ENCODE measurements at regions not wholly inside any gene's neighbourhood (a gene's known extent, or its start where the extent isn't known, plus 50 kb on each side); places are given as distances from the start of the nearest gene placed in this dataset.

DNA sequence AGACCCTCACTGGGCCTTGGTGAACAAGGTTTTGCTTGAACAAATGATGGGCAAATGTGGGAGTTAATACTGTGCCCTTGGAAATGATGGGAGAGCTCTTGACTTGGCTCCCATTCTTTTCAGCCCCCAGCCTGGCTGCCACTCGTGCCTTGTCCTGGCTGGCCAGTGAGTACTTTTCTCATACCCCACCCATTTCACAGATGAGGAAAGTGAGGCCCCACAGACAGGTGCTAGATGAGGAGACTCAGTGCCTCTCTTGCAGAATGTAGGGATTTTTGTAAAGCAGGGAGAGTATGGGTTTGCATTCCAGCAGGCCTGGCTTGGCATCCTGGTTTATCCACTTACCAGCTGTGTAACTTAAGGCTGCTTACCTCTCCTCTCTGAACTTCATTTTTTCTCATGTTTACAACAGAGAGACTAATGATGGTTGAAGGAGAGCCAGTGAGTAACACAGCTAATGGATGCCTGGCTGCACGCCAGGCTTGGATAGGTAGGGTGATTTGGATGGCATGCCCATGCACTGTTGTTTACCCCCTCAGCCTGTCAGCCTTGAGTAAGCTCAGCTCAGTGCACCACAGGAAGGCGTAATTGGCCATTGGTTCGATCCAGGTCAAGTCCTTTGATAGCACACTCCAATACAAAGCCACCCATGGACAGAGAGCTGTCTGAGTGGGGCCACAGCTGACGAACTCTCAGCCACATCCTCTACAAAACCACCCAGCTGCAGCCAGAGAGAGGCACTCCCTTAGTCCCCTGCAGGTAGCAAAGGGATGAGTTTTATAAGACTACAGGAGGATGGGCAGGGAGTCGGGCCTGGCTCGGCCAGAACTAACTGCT is 436.8 kb downstream of the RPS24 start:
- Histone ChIP-seq H3K27me3 (replicated peaks; ENCODE audit: insufficient read depth, low read depth, low read length, poor library complexity) (no peaks in the 10 kb centered on the region), H3K4me1 (ENCODE audit: insufficient read depth, low read length, poor library complexity, severe bottlenecking) (no peaks in the 10 kb centered on the region), H3K9me3 (ENCODE audit: low read depth, low read length, poor library complexity, severe bottlenecking) (no peaks in the 10 kb centered on the region), H3K27ac (ENCODE audit: low read depth, low read length, poor library complexity, severe bottlenecking) (no peak overlapping the region), H3K36me3 (ENCODE audit: insufficient read depth, low read length, poor library complexity, severe bottlenecking) (no peaks in the 10 kb centered on the region), H3K4me3 (ENCODE audit: low read depth, low read length, poor library complexity, severe bottlenecking) (no peak overlapping the region)
- intact Hi-C loops (cut with micrococcal nuclease; ENCODE audit: unreplicated experiment): no loop called here
- TF ChIP-seq EZH2 (IDR thresholded peaks at IDR 0.05; ENCODE audit: borderline replicate concordance, low read depth, low read length, poor library complexity, severe bottlenecking): no peak
- TF ChIP-seq, protein P1, sequence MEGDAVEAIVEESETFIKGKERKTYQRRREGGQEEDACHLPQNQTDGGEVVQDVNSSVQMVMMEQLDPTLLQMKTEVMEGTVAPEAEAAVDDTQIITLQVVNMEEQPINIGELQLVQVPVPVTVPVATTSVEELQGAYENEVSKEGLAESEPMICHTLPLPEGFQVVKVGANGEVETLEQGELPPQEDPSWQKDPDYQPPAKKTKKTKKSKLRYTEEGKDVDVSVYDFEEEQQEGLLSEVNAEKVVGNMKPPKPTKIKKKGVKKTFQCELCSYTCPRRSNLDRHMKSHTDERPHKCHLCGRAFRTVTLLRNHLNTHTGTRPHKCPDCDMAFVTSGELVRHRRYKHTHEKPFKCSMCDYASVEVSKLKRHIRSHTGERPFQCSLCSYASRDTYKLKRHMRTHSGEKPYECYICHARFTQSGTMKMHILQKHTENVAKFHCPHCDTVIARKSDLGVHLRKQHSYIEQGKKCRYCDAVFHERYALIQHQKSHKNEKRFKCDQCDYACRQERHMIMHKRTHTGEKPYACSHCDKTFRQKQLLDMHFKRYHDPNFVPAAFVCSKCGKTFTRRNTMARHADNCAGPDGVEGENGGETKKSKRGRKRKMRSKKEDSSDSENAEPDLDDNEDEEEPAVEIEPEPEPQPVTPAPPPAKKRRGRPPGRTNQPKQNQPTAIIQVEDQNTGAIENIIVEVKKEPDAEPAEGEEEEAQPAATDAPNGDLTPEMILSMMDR (conservative IDR thresholded peaks at IDR 0.05; ENCODE audit: low read depth, low read length): no peak
- no peak for DNase-seq (ENCODE audit: low spot score)
- BruUV-seq (replicated peaks): no TSS peak
- ChIA-PET CTCF (no interaction called here), POLR2A (ENCODE audit: low non-redundant PET) (no interaction called here)

DNA sequence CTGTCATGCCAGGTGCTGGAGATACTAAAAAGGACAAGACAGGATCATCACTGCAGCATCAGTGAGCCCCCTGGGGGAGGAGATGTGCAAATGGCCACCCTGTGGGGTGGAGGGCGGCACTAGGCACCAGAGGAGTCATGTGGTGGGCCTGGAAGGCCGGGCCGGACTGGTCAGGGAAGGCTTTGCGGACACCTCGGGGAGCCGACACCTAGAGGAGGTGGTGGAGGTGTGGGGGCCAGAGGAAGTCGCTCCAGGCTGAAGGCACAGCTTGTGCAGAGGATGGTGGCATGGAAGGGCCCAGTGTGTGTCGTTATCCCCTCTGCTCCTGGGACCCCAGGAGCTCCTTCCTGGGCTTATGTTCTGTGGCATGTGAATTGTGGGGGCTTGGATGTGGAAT is 437.7 kb downstream of the RPS24 start:
- TF ChIP-seq, protein P1 (conservative IDR thresholded peaks at IDR 0.05; ENCODE audit: low read depth, low read length): no peak
- TF ChIP-seq EZH2 (IDR thresholded peaks at IDR 0.05; ENCODE audit: borderline replicate concordance, low read depth, low read length, poor library complexity, severe bottlenecking): no peak
- Histone ChIP-seq H3K9me3 (ENCODE audit: low read depth, low read length, poor library complexity, severe bottlenecking) (no peaks in the 10 kb centered on the region), H3K27me3 (replicated peaks; ENCODE audit: insufficient read depth, low read depth, low read length, poor library complexity) (no peaks in the 10 kb centered on the region), H3K4me1 (ENCODE audit: insufficient read depth, low read length, poor library complexity, severe bottlenecking) (no peaks in the 10 kb centered on the region), H3K4me3 (ENCODE audit: low read depth, low read length, poor library complexity, severe bottlenecking) (no peak overlapping the region), H3K27ac (ENCODE audit: low read depth, low read length, poor library complexity, severe bottlenecking) (no peak overlapping the region), H3K36me3 (ENCODE audit: insufficient read depth, low read length, poor library complexity, severe bottlenecking) (no peaks in the 10 kb centered on the region)
- ChIA-PET POLR2A (ENCODE audit: low non-redundant PET) (no interaction called here), CTCF (no interaction called here)
- DNase-seq (ENCODE audit: low spot score): no peak
- no TSS peak for BruUV-seq (replicated peaks)
- intact Hi-C loops (cut with micrococcal nuclease; ENCODE audit: unreplicated experiment): no loop called here

DNA sequence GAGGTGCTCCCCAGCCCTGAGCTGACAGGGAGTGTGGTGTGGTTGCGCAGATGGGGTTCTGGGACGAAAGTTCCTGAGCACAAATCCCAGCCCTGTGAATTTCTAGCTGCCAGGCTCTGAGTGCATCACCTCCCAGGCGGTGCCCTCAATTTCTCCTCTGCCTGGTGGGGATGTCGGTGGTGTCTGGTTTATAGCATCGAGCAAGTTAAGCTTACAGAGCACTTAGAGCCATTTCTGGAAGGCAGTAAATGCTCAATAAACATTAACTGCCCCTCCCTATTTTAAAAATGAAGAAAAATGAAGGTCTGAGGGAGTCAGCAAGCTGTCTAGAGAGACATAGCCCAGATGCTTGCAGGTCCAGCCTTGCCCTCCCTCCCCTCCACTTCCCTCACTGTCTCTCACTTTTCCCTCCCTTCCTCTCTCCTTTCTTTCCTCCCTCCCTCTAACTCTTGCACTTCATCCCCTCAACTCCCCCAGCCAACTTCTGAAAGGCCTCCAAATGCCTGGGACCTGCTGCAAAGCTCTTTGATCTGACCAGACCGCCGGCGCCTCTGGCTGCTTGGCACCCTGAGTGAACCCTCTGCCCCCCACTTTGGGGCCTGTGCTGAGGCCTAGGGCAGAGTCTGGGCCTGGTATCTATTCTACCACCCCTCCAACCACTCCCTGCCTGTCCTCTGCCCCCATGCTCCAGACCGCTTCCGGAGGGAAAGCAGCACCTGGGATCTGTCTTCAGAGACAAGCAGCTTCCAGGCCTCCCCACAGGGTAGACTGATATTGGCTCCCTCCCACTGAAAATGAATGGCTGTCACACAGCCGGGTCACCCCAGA is 438.3 kb downstream of the RPS24 start:
- H3K4me1 ChIP-seq (ENCODE audit: insufficient read depth, low read length, poor library complexity, severe bottlenecking): no peaks in the 10 kb centered on the region
- H3K9me3 ChIP-seq (ENCODE audit: low read depth, low read length, poor library complexity, severe bottlenecking): no peaks in the 10 kb centered on the region
- no peaks in the 10 kb centered on the region for H3K27me3 ChIP-seq (replicated peaks; ENCODE audit: insufficient read depth, low read depth, low read length, poor library complexity)
- BruUV-seq (replicated peaks): no TSS peak
- CTCF ChIA-PET: no interaction called here
- TF ChIP-seq, protein P1 (conservative IDR thresholded peaks at IDR 0.05; ENCODE audit: low read depth, low read length): no peak
- TF ChIP-seq EZH2 (IDR thresholded peaks at IDR 0.05; ENCODE audit: borderline replicate concordance, low read depth, low read length, poor library complexity, severe bottlenecking): no peak
- no peak for DNase-seq (ENCODE audit: low spot score)
- no peaks in the 10 kb centered on the region for H3K36me3 ChIP-seq (ENCODE audit: insufficient read depth, low read length, poor library complexity, severe bottlenecking)
- POLR2A ChIA-PET (ENCODE audit: low non-redundant PET): no interaction called here
- H3K4me3 ChIP-seq (ENCODE audit: low read depth, low read length, poor library complexity, severe bottlenecking): no peak overlapping the region
- no peak overlapping the region for H3K27ac ChIP-seq (ENCODE audit: low read depth, low read length, poor library complexity, severe bottlenecking)
- intact Hi-C loops (cut with micrococcal nuclease; ENCODE audit: unreplicated experiment): no loop called here
